ENCODE measurements at regions not wholly inside any gene's neighbourhood (a gene's known extent, or its start where the extent isn't known, plus 50 kb on each side); places are given as distances from the start of the nearest gene placed in this dataset.
"Not testable (repeated sequence)": the region's sequence is repeated elsewhere in the genome, so short reads cannot be mapped to it uniquely, and the experiment has no call there.

DNA sequence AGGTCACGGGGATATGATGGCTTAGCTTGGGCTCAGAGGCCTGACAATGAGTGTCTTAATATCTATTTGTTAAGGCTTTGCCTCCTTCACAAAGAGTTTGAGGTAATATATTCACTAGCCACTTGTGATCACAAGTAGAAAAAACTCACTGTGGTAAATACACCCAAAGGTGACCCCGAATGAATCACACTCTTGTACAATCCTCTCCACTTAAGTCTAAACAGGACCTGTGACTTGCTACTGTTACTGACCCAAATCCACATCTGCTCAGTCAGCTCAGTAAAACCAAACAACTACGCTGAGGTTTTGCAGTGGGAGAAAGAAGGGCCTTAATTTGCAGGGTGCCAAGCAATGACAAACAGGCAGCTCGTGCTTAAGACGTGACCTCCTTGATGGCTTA, 223.8 kb upstream of the MAGEC2 start:
- no peak overlapping the region for H3K4me3 Mint-ChIP-seq
- no peak overlapping the region for H3K27ac Mint-ChIP-seq (ENCODE audit: unreplicated experiment)
- DNase-seq (ENCODE audit: low read depth, low spot score) = no peak
- peaks cover 9% of the 10 kb centered on the region for H3K36me3 Mint-ChIP-seq (ENCODE audit: low read depth)
- no peaks in the 10 kb centered on the region for H3K4me1 Mint-ChIP-seq
- TF ChIP-seq, protein P1, sequence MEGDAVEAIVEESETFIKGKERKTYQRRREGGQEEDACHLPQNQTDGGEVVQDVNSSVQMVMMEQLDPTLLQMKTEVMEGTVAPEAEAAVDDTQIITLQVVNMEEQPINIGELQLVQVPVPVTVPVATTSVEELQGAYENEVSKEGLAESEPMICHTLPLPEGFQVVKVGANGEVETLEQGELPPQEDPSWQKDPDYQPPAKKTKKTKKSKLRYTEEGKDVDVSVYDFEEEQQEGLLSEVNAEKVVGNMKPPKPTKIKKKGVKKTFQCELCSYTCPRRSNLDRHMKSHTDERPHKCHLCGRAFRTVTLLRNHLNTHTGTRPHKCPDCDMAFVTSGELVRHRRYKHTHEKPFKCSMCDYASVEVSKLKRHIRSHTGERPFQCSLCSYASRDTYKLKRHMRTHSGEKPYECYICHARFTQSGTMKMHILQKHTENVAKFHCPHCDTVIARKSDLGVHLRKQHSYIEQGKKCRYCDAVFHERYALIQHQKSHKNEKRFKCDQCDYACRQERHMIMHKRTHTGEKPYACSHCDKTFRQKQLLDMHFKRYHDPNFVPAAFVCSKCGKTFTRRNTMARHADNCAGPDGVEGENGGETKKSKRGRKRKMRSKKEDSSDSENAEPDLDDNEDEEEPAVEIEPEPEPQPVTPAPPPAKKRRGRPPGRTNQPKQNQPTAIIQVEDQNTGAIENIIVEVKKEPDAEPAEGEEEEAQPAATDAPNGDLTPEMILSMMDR (conservative IDR thresholded peaks at IDR 0.05) = no peak
- H3K27me3 Mint-ChIP-seq (ENCODE audit: low read depth) = no peaks in the 10 kb centered on the region
- peaks cover 16% of the 10 kb centered on the region for H3K9me3 Mint-ChIP-seq

DNA sequence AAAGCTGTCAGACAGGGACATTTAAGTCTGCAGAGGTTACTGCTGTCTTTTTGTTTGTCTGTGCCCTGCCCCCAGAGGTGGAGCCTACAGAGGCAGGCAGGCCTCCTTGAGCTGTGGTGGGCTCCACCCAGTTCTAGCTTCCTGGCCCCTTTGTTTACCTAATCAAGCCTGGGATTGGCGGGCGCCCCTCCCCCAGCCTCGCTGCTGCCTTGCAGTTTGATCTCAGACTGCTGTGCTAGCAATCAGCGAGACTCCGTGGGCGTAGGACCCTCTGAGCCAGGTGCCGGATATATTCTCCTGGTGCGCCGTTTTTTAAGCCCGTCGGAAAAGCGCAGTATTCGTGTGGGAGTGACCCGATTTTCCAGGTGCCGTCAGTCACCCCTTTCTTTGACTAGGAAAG, 185.9 kb upstream of the MAGEC2 start:
- not testable (repeated sequence) for DNase-seq (ENCODE audit: low read depth, low spot score); H3K27ac Mint-ChIP-seq (ENCODE audit: unreplicated experiment); H3K4me3 Mint-ChIP-seq; H3K36me3 Mint-ChIP-seq (ENCODE audit: low read depth); H3K4me1 Mint-ChIP-seq; H3K9me3 Mint-ChIP-seq; H3K27me3 Mint-ChIP-seq (ENCODE audit: low read depth)

DNA sequence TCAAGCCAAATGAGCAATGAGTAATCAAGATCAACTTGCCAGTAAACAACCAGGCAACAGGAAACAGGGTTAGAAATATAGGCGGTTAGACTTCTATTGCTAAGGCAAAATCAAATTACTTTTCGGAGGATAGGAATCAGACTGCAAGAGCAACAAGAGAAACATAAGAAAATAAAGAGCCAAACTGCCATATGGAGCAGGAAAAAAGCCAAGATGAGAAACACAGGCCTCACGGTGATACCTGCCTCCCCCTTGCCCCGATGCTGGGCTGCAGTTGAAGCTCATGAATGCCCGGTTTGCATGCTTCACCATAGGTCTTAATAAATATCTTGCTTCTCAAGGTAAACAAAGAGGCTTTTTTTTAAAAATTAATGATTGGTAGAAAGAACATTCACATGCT, 158.4 kb upstream of the MAGEC2 start:
- Mint-ChIP-seq H3K4me1 (no peaks in the 10 kb centered on the region), H3K27me3 (ENCODE audit: low read depth) (no peaks in the 10 kb centered on the region), H3K4me3 (no peak overlapping the region), H3K9me3 (peaks cover 5% of the 10 kb centered on the region), H3K27ac (ENCODE audit: unreplicated experiment) (no peak overlapping the region), H3K36me3 (ENCODE audit: low read depth) (no peaks in the 10 kb centered on the region)
- no peak for DNase-seq (ENCODE audit: low read depth, low spot score)
- TF ChIP-seq, protein P1 (conservative IDR thresholded peaks at IDR 0.05) = no peak

DNA sequence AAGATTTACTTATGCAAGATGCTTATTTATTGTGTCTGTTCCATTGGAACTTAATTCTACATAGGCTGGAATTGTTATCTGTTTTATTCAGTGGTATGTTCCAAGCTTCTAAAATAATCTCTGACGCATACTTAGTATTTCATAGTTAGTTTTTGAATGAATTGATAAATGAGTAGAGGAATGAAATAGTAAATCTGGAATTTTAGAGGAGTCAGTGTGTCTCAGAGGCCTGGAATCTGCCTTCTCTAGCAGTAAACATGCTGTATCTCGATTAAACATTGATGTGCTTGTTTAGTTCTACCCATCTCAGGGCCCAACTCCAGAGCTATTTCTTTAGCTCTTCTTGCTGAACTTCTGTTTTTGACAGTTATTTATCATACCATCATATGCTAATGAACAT, 154.2 kb upstream of the MAGEC2 start:
- no peak for DNase-seq (ENCODE audit: low read depth, low spot score)
- TF ChIP-seq, protein P1 (conservative IDR thresholded peaks at IDR 0.05) = no peak
- Mint-ChIP-seq H3K36me3 (ENCODE audit: low read depth) (no peaks in the 10 kb centered on the region), H3K4me1 (no peaks in the 10 kb centered on the region), H3K27me3 (ENCODE audit: low read depth) (no peaks in the 10 kb centered on the region), H3K9me3 (no peaks in the 10 kb centered on the region), H3K4me3 (no peak overlapping the region), H3K27ac (ENCODE audit: unreplicated experiment) (no peak overlapping the region)

DNA sequence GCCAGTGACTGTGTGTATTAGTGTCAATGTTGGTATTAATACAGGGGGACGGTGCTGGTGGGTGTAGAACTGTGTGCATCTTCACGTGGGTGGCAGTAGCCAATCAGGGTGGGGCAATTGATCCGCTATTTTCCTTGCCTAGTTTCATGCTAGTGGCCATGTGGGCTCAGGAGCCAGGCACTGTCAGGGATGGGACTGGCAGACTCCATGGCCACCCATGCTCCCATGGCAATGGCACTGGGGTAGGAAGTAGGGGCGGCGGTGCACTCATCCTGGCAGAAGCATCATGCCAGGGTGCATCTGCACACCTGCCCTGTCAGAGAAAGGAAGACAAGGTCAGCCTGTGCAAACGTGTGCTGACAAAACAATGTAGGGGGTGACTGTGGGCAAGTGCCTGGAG, 122.1 kb upstream of the MAGEC2 start:
- Mint-ChIP-seq H3K9me3 (peaks cover 6% of the 10 kb centered on the region), H3K27ac (ENCODE audit: unreplicated experiment) (no peak overlapping the region), H3K4me3 (no peak overlapping the region), H3K27me3 (ENCODE audit: low read depth) (no peaks in the 10 kb centered on the region), H3K4me1 (no peaks in the 10 kb centered on the region), H3K36me3 (ENCODE audit: low read depth) (peaks cover 3% of the 10 kb centered on the region)
- no peak for DNase-seq (ENCODE audit: low read depth, low spot score)
- TF ChIP-seq, protein P1 (conservative IDR thresholded peaks at IDR 0.05) = no peak

DNA sequence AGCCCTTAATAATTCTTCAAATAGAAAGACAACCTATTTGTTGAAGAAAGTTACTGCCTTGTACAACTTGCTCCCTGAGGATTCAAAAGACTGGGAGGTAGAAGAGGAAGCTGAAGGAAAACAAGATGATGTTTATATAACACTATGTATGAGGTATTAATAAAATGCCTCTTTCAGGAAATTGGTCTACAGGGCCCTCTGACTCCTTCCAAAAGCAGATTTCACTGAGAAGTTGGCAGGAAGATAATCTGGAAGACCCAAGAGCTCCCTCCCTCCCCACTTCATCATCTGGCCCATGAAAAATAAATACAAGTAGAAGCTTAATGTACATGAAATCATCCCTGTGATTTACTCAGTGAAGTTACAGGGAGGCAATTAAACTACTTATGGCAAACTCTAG, 107.5 kb upstream of the MAGEC2 start:
- Mint-ChIP-seq H3K4me1 (no peaks in the 10 kb centered on the region), H3K9me3 (peaks cover 5% of the 10 kb centered on the region), H3K27ac (ENCODE audit: unreplicated experiment) (no peak overlapping the region), H3K4me3 (no peak overlapping the region), H3K36me3 (ENCODE audit: low read depth) (no peaks in the 10 kb centered on the region), H3K27me3 (ENCODE audit: low read depth) (no peaks in the 10 kb centered on the region)
- TF ChIP-seq, protein P1 (conservative IDR thresholded peaks at IDR 0.05) = no peak
- no peak for DNase-seq (ENCODE audit: low read depth, low spot score)
